Activated T-cell treated with anti-CD3 and anti-CD28 coated beads, Interleukin-2, amount 50 U/mL, for 24 hours (primary cell): ENCODE measurements at regions not wholly inside any gene's neighbourhood (a gene's known extent, or its start where the extent isn't known, plus 50 kb on each side); places are given as distances from the start of the nearest gene placed in this dataset.

Experiments
- DNase-seq: peaks from one replicate; pipeline ENCODE4 v3.0.0-alpha.2; 2020
- H3K27ac Mint-ChIP-seq: 2 replicates; pipeline ENCODE4 v1.8.0; 2020; ENCODE audit warnings: mild to moderate bottlenecking, mixed read lengths
- H3K27me3 Mint-ChIP-seq: 2 replicates; pipeline ENCODE4 v1.8.0; 2020; ENCODE audit warnings: mixed read lengths
- H3K36me3 Mint-ChIP-seq: 2 replicates; pipeline ENCODE4 v1.8.0; 2020; ENCODE audit warnings: low read depth, mixed read lengths
- H3K4me1 Mint-ChIP-seq: 2 replicates; pipeline ENCODE4 v1.8.0; 2020; ENCODE audit warnings: low read depth, mixed read lengths
- H3K4me3 Mint-ChIP-seq: 2 replicates; pipeline ENCODE4 v1.8.0; 2020; ENCODE audit warnings: mild to moderate bottlenecking, moderate library complexity, mixed read lengths
- H3K9me3 Mint-ChIP-seq: 2 replicates; pipeline ENCODE4 v1.8.0; 2020; ENCODE audit warnings: mixed read lengths

- no peaks in the 10 kb centered on the region for H3K4me1 Mint-ChIP-seq
- H3K36me3 Mint-ChIP-seq: no peaks in the 10 kb centered on the region
- no peak for DNase-seq
- no peak overlapping the region for H3K4me3 Mint-ChIP-seq
- H3K27ac Mint-ChIP-seq: no peak overlapping the region
- H3K27me3 Mint-ChIP-seq: peaks cover 11% of the 10 kb centered on the region
- no peaks in the 10 kb centered on the region for H3K9me3 Mint-ChIP-seq
Observed at GRCh38 chr4:79497001-79497400, 89.0 kb upstream of the GK2 start.

DNA sequence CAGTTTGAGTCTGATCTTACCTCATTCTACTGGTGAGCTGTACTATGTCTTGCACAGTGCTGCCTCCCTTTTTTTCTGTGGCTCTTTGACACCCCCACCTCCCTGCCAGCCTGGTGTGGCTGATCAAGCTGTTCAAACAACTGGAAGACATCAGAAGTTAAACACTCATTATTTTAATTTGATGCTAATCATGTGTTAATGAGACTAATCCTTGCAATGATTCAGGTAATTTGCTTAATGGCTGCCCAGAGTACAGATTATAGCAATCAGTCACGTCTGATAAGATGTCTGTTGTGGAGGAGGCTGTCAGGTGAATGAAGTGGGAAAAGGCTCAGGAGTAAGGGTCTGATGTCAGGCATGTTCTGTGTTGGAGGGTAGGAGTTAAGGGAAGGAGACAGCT, 87.4 kb upstream of the GK2 start:
- no peak overlapping the region for H3K4me3 Mint-ChIP-seq
- H3K9me3 Mint-ChIP-seq: no peaks in the 10 kb centered on the region
- no peak for DNase-seq
- no peak overlapping the region for H3K27ac Mint-ChIP-seq
- peaks cover 11% of the 10 kb centered on the region for H3K27me3 Mint-ChIP-seq
- no peaks in the 10 kb centered on the region for H3K36me3 Mint-ChIP-seq
- no peaks in the 10 kb centered on the region for H3K4me1 Mint-ChIP-seq

DNA sequence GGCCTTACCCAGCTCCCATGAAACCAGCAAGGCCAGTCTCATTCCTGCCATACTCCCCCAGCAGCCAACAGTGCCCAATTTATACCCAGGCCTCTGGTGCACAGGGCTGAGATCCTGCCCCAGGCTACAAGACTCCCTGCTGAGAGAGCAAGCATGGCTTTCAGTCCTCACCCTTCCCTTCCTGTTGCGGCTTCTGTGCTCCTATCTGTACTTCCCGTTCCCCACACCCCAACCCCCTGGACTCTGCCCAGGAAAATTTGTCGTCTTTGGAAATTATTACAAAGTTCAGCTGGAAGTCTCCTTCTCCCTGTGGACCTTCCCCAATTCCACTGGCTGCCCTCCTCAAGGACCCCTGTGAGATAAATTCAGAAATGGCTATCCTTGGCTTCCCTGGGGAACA, 84.1 kb upstream of the GK2 start:
- H3K4me3 Mint-ChIP-seq: no peak overlapping the region
- H3K27ac Mint-ChIP-seq: no peak overlapping the region
- no peaks in the 10 kb centered on the region for H3K4me1 Mint-ChIP-seq
- H3K9me3 Mint-ChIP-seq: no peaks in the 10 kb centered on the region
- no peak for DNase-seq
- H3K27me3 Mint-ChIP-seq: peaks cover 5% of the 10 kb centered on the region
- H3K36me3 Mint-ChIP-seq: no peaks in the 10 kb centered on the region

- Mint-ChIP-seq H3K4me1 (no peaks in the 10 kb centered on the region), H3K9me3 (no peaks in the 10 kb centered on the region), H3K36me3 (no peaks in the 10 kb centered on the region), H3K27ac (no peak overlapping the region), H3K27me3 (no peaks in the 10 kb centered on the region), H3K4me3 (no peak overlapping the region)
- DNase-seq: no peak
Observed at GRCh38 chr4:79489506-79489905, 81.5 kb upstream of the GK2 start.

- Mint-ChIP-seq H3K27ac (no peak overlapping the region), H3K4me1 (no peaks in the 10 kb centered on the region), H3K27me3 (no peaks in the 10 kb centered on the region), H3K9me3 (no peaks in the 10 kb centered on the region), H3K36me3 (no peaks in the 10 kb centered on the region), H3K4me3 (no peak overlapping the region)
- no peak for DNase-seq
Observed at GRCh38 chr4:79476196-79476595, 68.2 kb upstream of the GK2 start.

- H3K4me3 Mint-ChIP-seq: no peak overlapping the region
- no peak for DNase-seq
- H3K36me3 Mint-ChIP-seq: no peaks in the 10 kb centered on the region
- no peaks in the 10 kb centered on the region for H3K9me3 Mint-ChIP-seq
- H3K4me1 Mint-ChIP-seq: no peaks in the 10 kb centered on the region
- no peak overlapping the region for H3K27ac Mint-ChIP-seq
- no peaks in the 10 kb centered on the region for H3K27me3 Mint-ChIP-seq
Observed at GRCh38 chr4:79473439-79473724, 65.4 kb upstream of the GK2 start.

DNA sequence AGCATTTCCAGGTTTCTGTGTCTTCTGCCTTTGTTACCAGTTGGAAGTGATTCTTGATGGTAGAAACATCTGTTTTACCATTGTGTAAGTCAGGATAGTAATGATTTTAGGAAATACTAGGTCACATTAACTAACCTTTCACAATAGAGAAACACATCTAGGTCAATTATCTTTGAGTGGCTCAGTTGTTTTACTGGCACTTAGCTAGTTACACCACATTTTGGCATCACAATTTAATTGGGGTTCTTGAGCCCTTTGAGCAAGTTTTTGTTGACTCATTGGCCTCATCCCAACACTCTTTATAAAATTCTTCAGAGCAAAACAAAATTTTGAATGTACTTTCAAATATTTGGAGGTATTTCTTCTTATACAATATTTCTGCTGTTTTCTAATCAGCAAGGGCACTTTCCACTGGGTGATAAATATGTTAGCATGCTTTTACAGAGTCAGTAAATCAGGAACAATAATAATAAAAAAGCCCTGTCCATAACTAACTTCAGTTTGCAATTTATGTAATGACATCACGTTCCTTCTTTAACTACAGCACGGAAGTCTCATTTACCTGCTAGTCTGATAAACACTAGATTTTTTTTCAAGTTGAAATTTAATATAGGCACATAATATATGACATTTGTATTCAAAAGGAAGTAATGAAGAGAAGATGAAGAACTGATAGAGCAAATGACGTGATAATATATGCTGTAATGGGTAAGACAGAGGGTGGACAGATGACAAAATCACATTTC, 64.8 kb upstream of the GK2 start:
- Mint-ChIP-seq H3K36me3 (no peaks in the 10 kb centered on the region), H3K9me3 (no peaks in the 10 kb centered on the region), H3K27ac (no peak overlapping the region), H3K4me3 (no peak overlapping the region), H3K4me1 (no peaks in the 10 kb centered on the region), H3K27me3 (no peaks in the 10 kb centered on the region)
- DNase-seq: no peak

GRCh38 chr4:79472036-79472435, 64.0 kb upstream of the GK2 start:
- no peaks in the 10 kb centered on the region for H3K36me3 Mint-ChIP-seq
- no peak overlapping the region for H3K4me3 Mint-ChIP-seq
- H3K9me3 Mint-ChIP-seq: no peaks in the 10 kb centered on the region
- no peak overlapping the region for H3K27ac Mint-ChIP-seq
- H3K27me3 Mint-ChIP-seq: no peaks in the 10 kb centered on the region
- no peak for DNase-seq
- H3K4me1 Mint-ChIP-seq: no peaks in the 10 kb centered on the region

- Mint-ChIP-seq H3K27ac (no peak overlapping the region), H3K4me1 (no peaks in the 10 kb centered on the region), H3K9me3 (no peaks in the 10 kb centered on the region), H3K36me3 (no peaks in the 10 kb centered on the region), H3K4me3 (no peak overlapping the region), H3K27me3 (no peaks in the 10 kb centered on the region)
- DNase-seq: no peak
Observed at GRCh38 chr4:79471309-79471708, 63.3 kb upstream of the GK2 start.

DNA sequence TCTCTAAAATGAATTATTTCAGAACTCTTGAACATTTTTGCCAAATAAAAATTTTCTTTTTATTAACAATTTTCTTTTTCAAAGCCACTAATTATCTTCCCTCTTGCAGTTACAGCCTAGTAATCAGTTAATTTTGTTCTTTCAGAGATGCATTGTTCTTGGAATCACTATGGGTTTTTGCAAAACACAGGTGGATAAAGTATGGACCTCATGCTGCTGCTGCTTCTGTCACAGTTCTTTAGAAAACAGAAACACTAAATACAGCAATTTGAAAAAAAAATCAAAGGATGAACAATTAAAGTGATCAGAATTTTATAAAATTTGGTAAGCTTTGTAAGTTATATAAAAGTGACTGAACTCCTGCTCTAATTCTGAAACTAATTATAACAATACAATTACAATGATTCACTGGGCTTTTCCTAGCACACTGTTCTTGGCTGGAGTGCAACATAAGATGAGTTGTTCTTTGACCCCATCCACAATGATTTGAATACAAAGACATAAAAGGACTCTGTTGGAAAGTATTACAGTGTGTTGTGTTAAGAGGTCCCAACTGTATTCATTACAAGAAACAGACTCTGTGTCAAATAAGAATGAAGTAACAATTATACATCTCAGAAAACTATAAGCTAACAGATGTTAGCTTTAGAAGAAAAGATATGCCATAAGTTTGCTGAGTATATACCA, 59.4 kb upstream of the GK2 start:
- no peaks in the 10 kb centered on the region for H3K36me3 Mint-ChIP-seq

DNA sequence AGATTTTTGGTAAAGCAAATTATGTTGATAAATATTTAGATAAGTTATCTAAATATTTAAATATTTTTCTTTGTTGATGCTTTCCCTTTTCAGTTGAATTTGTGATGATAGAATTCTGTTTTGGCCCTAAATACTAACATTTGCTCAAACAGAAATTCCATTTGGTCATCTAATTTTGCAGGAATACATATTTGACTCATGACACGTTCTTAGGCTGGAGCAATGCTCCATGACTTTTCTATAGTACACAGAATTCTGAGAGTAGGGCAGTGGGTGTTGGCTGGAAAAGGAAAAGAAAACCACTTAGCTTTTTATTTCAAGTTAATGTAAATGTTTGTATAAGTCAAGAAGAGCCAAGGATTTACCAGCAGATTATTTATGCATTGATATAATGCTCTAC, 58.6 kb upstream of the GK2 start:
- no peaks in the 10 kb centered on the region for H3K36me3 Mint-ChIP-seq
- no peaks in the 10 kb centered on the region for H3K9me3 Mint-ChIP-seq
- H3K4me1 Mint-ChIP-seq: no peaks in the 10 kb centered on the region
- no peak overlapping the region for H3K4me3 Mint-ChIP-seq
- no peaks in the 10 kb centered on the region for H3K27me3 Mint-ChIP-seq
- H3K27ac Mint-ChIP-seq: no peak overlapping the region
- DNase-seq: no peak

More for the DNA sequence above, 59.4 kb upstream of the GK2 start:
- no peak overlapping the region for H3K4me3 Mint-ChIP-seq
- H3K27me3 Mint-ChIP-seq: no peaks in the 10 kb centered on the region
- H3K4me1 Mint-ChIP-seq: no peaks in the 10 kb centered on the region
- no peak overlapping the region for H3K27ac Mint-ChIP-seq
- H3K9me3 Mint-ChIP-seq: no peaks in the 10 kb centered on the region
- DNase-seq: no peak
